H9 (cell line): ENCODE measurements at regions not wholly inside any gene's neighbourhood (a gene's known extent, or its start where the extent isn't known, plus 50 kb on each side); places are given as distances from the start of the nearest gene placed in this dataset.

ENCODE experiments used
- DNase-seq: peaks from one replicate; pipeline ENCODE4 v3.0.0-alpha.2; 2017
- H2AFZ ChIP-seq: one replicate; pipeline ENCODE4 v1.6.1; 2013; ENCODE audit warnings: mild to moderate bottlenecking, low read length, control low read depth, moderate library complexity
- H2AK5ac ChIP-seq: 2 replicates; pipeline ENCODE4 v1.6.1; 2013; ENCODE audit warnings: low read length, control low read depth, mixed read lengths; ENCODE audit not compliant: insufficient read length
- H2BK120ac ChIP-seq: one replicate; pipeline ENCODE4 v1.6.1; 2013; ENCODE audit warnings: low read depth, mild to moderate bottlenecking, low read length, control low read depth, inconsistent platforms; ENCODE audit not compliant: poor library complexity, severe bottlenecking
- H2BK12ac ChIP-seq: 2 replicates; pipeline ENCODE4 v1.6.1; 2013; ENCODE audit warnings: low read length, control low read depth, mixed read lengths, low read depth; ENCODE audit not compliant: insufficient read length
- H2BK15ac ChIP-seq: 2 replicates; pipeline ENCODE4 v1.6.1; 2013; ENCODE audit warnings: low read depth, low read length, control low read depth
- H2BK20ac ChIP-seq: one replicate; pipeline ENCODE4 v1.6.1; 2013; ENCODE audit warnings: low read depth, mild to moderate bottlenecking, low read length, control low read depth, inconsistent platforms; ENCODE audit not compliant: poor library complexity, severe bottlenecking
- H2BK5ac ChIP-seq: 2 replicates; pipeline ENCODE4 v1.6.1; 2013; ENCODE audit warnings: low read length, control low read depth, mixed read lengths; ENCODE audit not compliant: insufficient read length
- H3K14ac ChIP-seq: 2 replicates; pipeline ENCODE4 v1.6.1; 2013; ENCODE audit warnings: low read length, control low read depth; ENCODE audit not compliant: insufficient read depth
- H3K18ac ChIP-seq: 2 replicates; pipeline ENCODE4 v1.6.1; 2013; ENCODE audit warnings: low read depth, mild to moderate bottlenecking, mixed read lengths, low read length, control low read depth; ENCODE audit not compliant: insufficient read length
- H3K23ac ChIP-seq: 2 replicates; pipeline ENCODE4 v1.6.1; 2013; ENCODE audit warnings: low read length, control low read depth, mixed read lengths, low read depth; ENCODE audit not compliant: insufficient read length
- H3K23me2 ChIP-seq: 2 replicates; pipeline ENCODE4 v1.6.1; 2013; ENCODE audit warnings: low read depth, mild to moderate bottlenecking, mixed read lengths, low read length, control low read depth; ENCODE audit not compliant: insufficient read length, poor library complexity, severe bottlenecking
- H3K27ac ChIP-seq: 2 replicates; pipeline ENCODE4 v1.5.1; 2013; ENCODE audit warnings: low read length, control low read depth, mixed read lengths, low read depth; ENCODE audit not compliant: insufficient read length
- H3K27me3 ChIP-seq: 2 replicates; pipeline ENCODE4 v1.6.1; 2013; ENCODE audit warnings: low read length, control low read depth, inconsistent platforms; ENCODE audit not compliant: insufficient read depth
- H3K4ac ChIP-seq: 2 replicates; pipeline ENCODE4 v1.6.1; 2013; ENCODE audit warnings: low read depth, mild to moderate bottlenecking, control low read depth, inconsistent platforms, low read length, moderate library complexity
- H3K4me1 ChIP-seq: 2 replicates; pipeline ENCODE4 v1.6.1; 2013; ENCODE audit warnings: low read length, control low read depth, inconsistent platforms; ENCODE audit not compliant: insufficient read depth
- H3K4me2 ChIP-seq: 2 replicates; pipeline ENCODE4 v1.6.1; 2013; ENCODE audit warnings: low read length, control low read depth, mixed read lengths; ENCODE audit not compliant: insufficient read length, insufficient read depth
- H3K56ac ChIP-seq: 2 replicates; pipeline ENCODE4 v1.6.1; 2013; ENCODE audit warnings: low read depth, mild to moderate bottlenecking, mixed read lengths, low read length, control low read depth; ENCODE audit not compliant: insufficient read length
- H3K79me1 ChIP-seq: 2 replicates; pipeline ENCODE4 v1.6.1; 2013; ENCODE audit warnings: low read depth, mild to moderate bottlenecking, moderate library complexity, low read length, control low read depth, inconsistent platforms; ENCODE audit not compliant: insufficient read depth, poor library complexity, severe bottlenecking
- H3K79me2 ChIP-seq: 2 replicates; pipeline ENCODE4 v1.6.1; 2013; ENCODE audit warnings: low read length, control low read depth, inconsistent platforms; ENCODE audit not compliant: insufficient read depth
- H3K9ac ChIP-seq: 2 replicates; pipeline ENCODE4 v1.6.1; 2013; ENCODE audit warnings: low read length, control low read depth, mixed read lengths; ENCODE audit not compliant: insufficient read length; ENCODE audit errors: extremely low read depth
- H3K9me3 ChIP-seq: one replicate; pipeline ENCODE4 v1.6.1; 2013; ENCODE audit warnings: low read depth, low read length, inconsistent platforms; ENCODE audit not compliant: control insufficient read depth
- H3T11ph ChIP-seq: one replicate; pipeline ENCODE4 v1.6.1; 2013; ENCODE audit warnings: mild to moderate bottlenecking, low read length, control low read depth, inconsistent platforms
- H4K20me1 ChIP-seq: one replicate; pipeline ENCODE4 v1.6.1; 2013; ENCODE audit not compliant: control insufficient read depth, insufficient read length, insufficient read depth
- H4K5ac ChIP-seq: 2 replicates; pipeline ENCODE4 v1.6.1; 2013; ENCODE audit warnings: low read depth, mild to moderate bottlenecking, mixed read lengths, low read length, control low read depth; ENCODE audit not compliant: insufficient read length
- H4K8ac ChIP-seq: replicated peaks from 2 replicates; pipeline ENCODE4 v1.6.1; 2013; ENCODE audit warnings: low read length, control low read depth, mixed read lengths, low read depth; ENCODE audit not compliant: insufficient read length
- H4K91ac ChIP-seq: 2 replicates; pipeline ENCODE4 v1.6.1; 2013; ENCODE audit warnings: low read depth, mild to moderate bottlenecking, moderate library complexity, mixed read lengths, low read length, control low read depth; ENCODE audit not compliant: insufficient read length
- H3K27ac Mint-ChIP-seq, 3 experiments: 2 replicates in 2 of 3; 3 replicates in 1 of 3; pipeline ENCODE4 v1.8.0; 2020 to 2021; ENCODE audit warnings: mixed read lengths in 3 of 3, mild to moderate bottlenecking in 1 of 3, moderate library complexity in 1 of 3
- H3K27me3 Mint-ChIP-seq: 2 replicates; pipeline ENCODE4 v1.8.0; 2021; ENCODE audit warnings: low read depth, mild to moderate bottlenecking, moderate library complexity, mixed read lengths
- H3K36me3 Mint-ChIP-seq, 3 experiments: 2 replicates in 2 of 3; 3 replicates in 1 of 3; pipeline ENCODE4 v1.8.0; 2020 to 2021; ENCODE audit warnings: low read depth in 3 of 3, mixed read lengths in 3 of 3; ENCODE audit not compliant: insufficient read depth in 1 of 3
- H3K4me1 Mint-ChIP-seq, 2 experiments: 2 replicates each; pipeline ENCODE4 v1.8.0; 2020; ENCODE audit warnings: mixed read lengths in 2 of 2
- H3K4me3 Mint-ChIP-seq, 2 experiments: 2 replicates in 1 of 2; 3 replicates in 1 of 2; pipeline ENCODE4 v1.8.0; 2020 to 2021; ENCODE audit warnings: mild to moderate bottlenecking in 2 of 2, mixed read lengths in 2 of 2, moderate library complexity in 1 of 2
- H3K9me3 Mint-ChIP-seq, 2 experiments: 2 replicates in 1 of 2; 3 replicates in 1 of 2; pipeline ENCODE4 v1.8.0; 2020; ENCODE audit warnings: mild to moderate bottlenecking in 2 of 2, mixed read lengths in 2 of 2, moderate library complexity in 1 of 2
- CTCF ChIP-seq: fragments of 200-600 bp; sonication (generic); conservative IDR thresholded peaks from 3 replicates; pipeline ENCODE4 v1.8.0; 2021; ENCODE audit warnings: antibody characterized with exemption, mild to moderate bottlenecking
- WGBS: extraction: QIAGEN DNeasy Blood & Tissue Kit; methylation state at CpG from one replicate; pipeline ENCODE4 v1.1.7; 2013; ENCODE audit warnings: missing lambda C conversion rate, low lambda C conversion rate, mixed read lengths; ENCODE audit not compliant: insufficient read length; ENCODE audit errors: extremely low coverage; 5-methylcytosine and 5-hydroxymethylcytosine counted together

- H2BK120ac ChIP-seq, result no peak overlapping the region
- no CpG with 5 or more reads among the region's 3 CpGs for WGBS
- no peak overlapping the region for H2AFZ ChIP-seq
- no peak overlapping the region for H3K4me2 ChIP-seq
- no peak overlapping the region for H3T11ph ChIP-seq
- no peak overlapping the region for H4K91ac ChIP-seq
- no peak overlapping the region for H2BK12ac ChIP-seq
- no peaks in the 10 kb centered on the region for H3K79me2 ChIP-seq
- H3K23me2 ChIP-seq, result no peaks in the 10 kb centered on the region
- H3K56ac ChIP-seq, result no peak overlapping the region
- no peak overlapping the region for H2BK5ac ChIP-seq
- no peaks in the 10 kb centered on the region for H3K9me3 ChIP-seq
- no peak overlapping the region for H3K27ac Mint-ChIP-seq
- H4K20me1 ChIP-seq, result no peaks in the 10 kb centered on the region
- no peaks in the 10 kb centered on the region for H3K27me3 ChIP-seq
- no peak for TF ChIP-seq CTCF
- no peak overlapping the region for H3K9ac ChIP-seq
- DNase-seq, result no peak
- no peak overlapping the region for H2BK20ac ChIP-seq
- no peak overlapping the region for H3K18ac ChIP-seq
- H3K14ac ChIP-seq, result no peak overlapping the region
- peaks cover 10% of the 10 kb centered on the region in 2 experiments for H3K4me1 Mint-ChIP-seq
- H4K5ac ChIP-seq, result no peak overlapping the region
- H3K4me3 Mint-ChIP-seq, result no peak overlapping the region
- H3K23ac ChIP-seq, result no peak overlapping the region
- H3K4me1 ChIP-seq, result no peaks in the 10 kb centered on the region
- H3K36me3 Mint-ChIP-seq, result no peaks in the 10 kb centered on the region
- no peaks in the 10 kb centered on the region; the same call in 1 of the 2 replicates for H3K27me3 Mint-ChIP-seq
- no peak overlapping the region for H2AK5ac ChIP-seq
- no peak overlapping the region for H3K4ac ChIP-seq
- H3K27ac ChIP-seq, result no peak overlapping the region
- H4K8ac ChIP-seq, result no peak overlapping the region
- H3K79me1 ChIP-seq, result no peaks in the 10 kb centered on the region
- no peaks in the 10 kb centered on the region; a peak in 1 of 5 replicates for H3K9me3 Mint-ChIP-seq
- H2BK15ac ChIP-seq, result no peak overlapping the region
These were observed 70.5 kb upstream of the FLRT2 start for GRCh38 chr14:85459361-85460000.
